SH-SY5Y (cell line): ENCODE measurements at regions not wholly inside any gene's neighbourhood (a gene's known extent, or its start where the extent isn't known, plus 50 kb on each side); places are given as distances from the start of the nearest gene placed in this dataset.

Experiments used
- GATA2 ChIP-seq: IDR thresholded peaks from 2 replicates; pipeline ENCODE4 v1.6.1; 2011; ENCODE audit warnings: mild to moderate bottlenecking, low read depth, low read length
- GATA3 ChIP-seq: IDR thresholded peaks from 2 replicates; pipeline ENCODE4 v1.6.1; 2011; ENCODE audit warnings: low read depth, mild to moderate bottlenecking, low read length, moderate library complexity

DNA sequence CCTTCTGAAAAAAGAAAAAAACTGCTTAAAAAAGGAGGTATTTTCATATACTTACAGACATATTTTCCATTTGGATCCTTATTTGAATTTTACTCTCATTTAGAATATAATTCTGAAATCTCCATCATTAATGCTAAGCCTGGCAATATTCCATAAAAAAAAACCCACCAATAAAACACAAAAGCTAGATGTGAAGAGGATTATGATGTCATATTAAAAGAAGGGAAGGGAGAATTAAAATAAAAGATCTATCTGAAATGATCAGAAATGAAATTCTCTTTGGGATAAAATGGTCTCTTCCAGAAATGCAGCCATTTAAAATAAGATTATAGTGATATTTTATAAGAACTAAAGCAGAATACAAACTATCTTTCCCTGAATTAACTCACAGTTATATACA is 206.7 kb upstream of the CAMK1G start:
- TF ChIP-seq GATA3 (no peak), GATA2 (no peak)
